Breast epithelium (tissue), 3 donors: ENCODE measurements at regions not wholly inside any gene's neighbourhood (a gene's known extent, or its start where the extent isn't known, plus 50 kb on each side); places are given as distances from the start of the nearest gene placed in this dataset.

Experiments
- POLR2AphosphoS5 ChIP-seq, 3 donors: sonication (generic); formaldehyde crosslinking; IDR thresholded peaks; one replicate each; pipeline ENCODE4 v1.6.1; 2017; ENCODE audit warnings: antibody characterized with exemption in 3 of 3
- TF ChIP-seq, protein P1 (sequence below), 3 donors: fragments of 450-650 bp; IDR thresholded peaks; one replicate each; pipeline ENCODE4 v1.5.1; 2016 to 2017; ENCODE audit warnings: antibody characterized with exemption in 3 of 3, mild to moderate bottlenecking in 3 of 3, moderate library complexity in 3 of 3

DNA sequence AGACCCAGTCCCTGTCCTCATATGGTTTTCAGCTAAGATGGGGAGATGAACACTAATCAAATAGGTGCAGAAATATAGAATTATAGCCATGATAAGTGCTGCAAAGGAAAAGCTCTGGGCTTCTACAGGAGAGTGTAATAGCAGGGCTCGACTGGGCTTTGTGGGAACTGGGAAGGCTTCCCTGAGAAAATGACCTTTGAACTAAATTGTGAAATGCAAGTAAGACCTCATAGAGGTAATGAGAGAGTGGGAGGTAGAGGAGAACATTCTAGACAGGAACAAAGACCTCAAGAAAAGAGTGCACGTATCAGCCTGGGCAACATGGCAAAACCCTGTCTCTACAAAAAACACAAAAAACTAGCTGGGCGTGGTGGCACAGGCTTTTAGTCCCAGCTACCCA, 231.6 kb downstream of the ABHD5 start:
- TF ChIP-seq, protein P1, sequence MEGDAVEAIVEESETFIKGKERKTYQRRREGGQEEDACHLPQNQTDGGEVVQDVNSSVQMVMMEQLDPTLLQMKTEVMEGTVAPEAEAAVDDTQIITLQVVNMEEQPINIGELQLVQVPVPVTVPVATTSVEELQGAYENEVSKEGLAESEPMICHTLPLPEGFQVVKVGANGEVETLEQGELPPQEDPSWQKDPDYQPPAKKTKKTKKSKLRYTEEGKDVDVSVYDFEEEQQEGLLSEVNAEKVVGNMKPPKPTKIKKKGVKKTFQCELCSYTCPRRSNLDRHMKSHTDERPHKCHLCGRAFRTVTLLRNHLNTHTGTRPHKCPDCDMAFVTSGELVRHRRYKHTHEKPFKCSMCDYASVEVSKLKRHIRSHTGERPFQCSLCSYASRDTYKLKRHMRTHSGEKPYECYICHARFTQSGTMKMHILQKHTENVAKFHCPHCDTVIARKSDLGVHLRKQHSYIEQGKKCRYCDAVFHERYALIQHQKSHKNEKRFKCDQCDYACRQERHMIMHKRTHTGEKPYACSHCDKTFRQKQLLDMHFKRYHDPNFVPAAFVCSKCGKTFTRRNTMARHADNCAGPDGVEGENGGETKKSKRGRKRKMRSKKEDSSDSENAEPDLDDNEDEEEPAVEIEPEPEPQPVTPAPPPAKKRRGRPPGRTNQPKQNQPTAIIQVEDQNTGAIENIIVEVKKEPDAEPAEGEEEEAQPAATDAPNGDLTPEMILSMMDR (IDR thresholded peaks at IDR 0.05) = no peak
- TF ChIP-seq POLR2AphosphoS5 (IDR thresholded peaks at IDR 0.05) = no peak
